HepG2 (cell line): ENCODE measurements at regions not wholly inside any gene's neighbourhood (a gene's known extent, or its start where the extent isn't known, plus 50 kb on each side); places are given as distances from the start of the nearest gene placed in this dataset.

Source experiments
- ASH2L ChIP-seq: fragments of 300-600, 200-600 bp; sonication (generic); IDR thresholded peaks from 2 replicates; pipeline ENCODE4 v1.7.0; 2017; ENCODE audit warnings: low read depth, mild to moderate bottlenecking, moderate library complexity, mixed read lengths, low read length; ENCODE audit not compliant: insufficient read length
- CBFB ChIP-seq: sonication (generic); formaldehyde crosslinking; IDR thresholded peaks from 2 replicates; pipeline ENCODE4 v1.4.0; 2020; ENCODE audit warnings: missing genetic modification reagents
- ERF ChIP-seq: IDR thresholded peaks from 2 replicates; pipeline ENCODE4 v1.6.1; 2018; ENCODE audit warnings: missing biosample characterization, missing genetic modification reagents
- FOXA3 ChIP-seq: IDR thresholded peaks from 2 replicates; pipeline ENCODE4 v1.6.1; 2016; ENCODE audit warnings: missing genetic modification reagents, missing compliant biosample characterization
- FOXO1 ChIP-seq: sonication (generic); formaldehyde crosslinking; IDR thresholded peaks from 2 replicates; pipeline ENCODE4 v1.4.0; 2020; ENCODE audit warnings: missing genetic modification reagents
- FOXP1 ChIP-seq, 2 experiments: fragments of 450-650 bp in 1 of 2; IDR thresholded peaks; 2 replicates each; pipeline ENCODE4 v1.6.1; 2017 to 2018; ENCODE audit warnings: antibody characterized with exemption in 1 of 2
- GZF1 ChIP-seq: sonication (generic); formaldehyde crosslinking; IDR thresholded peaks from 2 replicates; pipeline ENCODE4 v1.5.1; 2020; ENCODE audit warnings: mild to moderate bottlenecking, missing genetic modification reagents
- HMG20A ChIP-seq: IDR thresholded peaks from 2 replicates; pipeline ENCODE4 v1.6.1; 2016; ENCODE audit warnings: borderline replicate concordance
- KDM5A ChIP-seq: fragments of 200-600 bp; sonication (generic); IDR thresholded peaks from 2 replicates; pipeline ENCODE4 v1.7.0; 2018; ENCODE audit warnings: antibody characterized with exemption, mild to moderate bottlenecking, low read length, borderline replicate concordance
- KLF16 ChIP-seq, 2 experiments: sonication (generic) in 1 of 2; formaldehyde crosslinking in 1 of 2; IDR thresholded peaks; 2 replicates each; pipeline versions ENCODE4 v1.6.1 to v1.8.0; 2016 to 2023; ENCODE audit warnings: missing genetic modification reagents in 2 of 2, missing compliant biosample characterization in 1 of 2
- MXD4 ChIP-seq: IDR thresholded peaks from 2 replicates; pipeline ENCODE4 v1.6.1; 2016; ENCODE audit warnings: mild to moderate bottlenecking, missing biosample characterization, missing genetic modification reagents
- NCOA2 ChIP-seq: sonication (generic); formaldehyde crosslinking; IDR thresholded peaks from 2 replicates; pipeline ENCODE4 v1.8.0; 2022; ENCODE audit warnings: inconsistent platforms
- PCBP1 ChIP-seq: fragments of 200-400 bp; formaldehyde crosslinking; IDR thresholded peaks from 2 replicates; pipeline ENCODE4 v1.6.1; 2017; ENCODE audit warnings: mild to moderate bottlenecking, low read depth, low read length, borderline replicate concordance
- POGZ ChIP-seq: sonication (generic); formaldehyde crosslinking; IDR thresholded peaks from 2 replicates; pipeline ENCODE4 v1.4.0; 2020; ENCODE audit warnings: mild to moderate bottlenecking, missing genetic modification reagents
- RARA ChIP-seq: IDR thresholded peaks from 2 replicates; pipeline ENCODE4 v1.6.1; 2016; ENCODE audit warnings: missing genetic modification reagents, missing compliant biosample characterization
- SNAPC5 ChIP-seq: sonication (generic); formaldehyde crosslinking; IDR thresholded peaks from 2 replicates; pipeline ENCODE4 v1.8.1; 2023; ENCODE audit warnings: mild to moderate bottlenecking, missing genetic modification reagents, borderline replicate concordance
- SOX5 ChIP-seq: IDR thresholded peaks from 2 replicates; pipeline ENCODE4 v1.6.1; 2016; ENCODE audit warnings: borderline replicate concordance
- STAT5B ChIP-seq: sonication (generic); formaldehyde crosslinking; IDR thresholded peaks from 2 replicates; pipeline ENCODE4 v1.4.0; 2020; ENCODE audit warnings: missing genetic modification reagents
- TEAD3 ChIP-seq: optimal IDR thresholded peaks from 2 replicates; pipeline ENCODE3; 2016; ENCODE audit warnings: borderline replicate concordance
- ZBTB42 ChIP-seq: sonication (generic); formaldehyde crosslinking; IDR thresholded peaks from 2 replicates; pipeline ENCODE4 v1.5.0; 2020; ENCODE audit warnings: mild to moderate bottlenecking, missing genetic modification reagents
- ZNF12 ChIP-seq: sonication (generic); formaldehyde crosslinking; IDR thresholded peaks from 2 replicates; pipeline ENCODE4 v1.5.0; 2020; ENCODE audit warnings: missing genetic modification reagents
- ZNF605 ChIP-seq: sonication (generic); formaldehyde crosslinking; IDR thresholded peaks from 2 replicates; pipeline ENCODE4 v1.8.0; 2022; ENCODE audit warnings: mild to moderate bottlenecking, missing genetic modification reagents
- ZNF766 ChIP-seq: sonication (generic); formaldehyde crosslinking; IDR thresholded peaks from 2 replicates; pipeline ENCODE4 v1.5.0; 2020; ENCODE audit warnings: missing genetic modification reagents, borderline replicate concordance
- TF ChIP-seq, protein P1 (sequence below): sonication (generic); formaldehyde crosslinking; IDR thresholded peaks from 2 replicates; pipeline ENCODE4 v1.4.0; 2020; ENCODE audit warnings: mild to moderate bottlenecking, missing genetic modification reagents, borderline replicate concordance
- TF ChIP-seq, protein P2 (sequence below), 2 experiments: sonication (generic) in 1 of 2; formaldehyde crosslinking in 1 of 2; IDR thresholded peaks; 2 replicates each; pipeline versions ENCODE4 v1.5.1 to v1.6.1; 2011 to 2020; ENCODE audit warnings: borderline replicate concordance in 1 of 2, low read depth in 1 of 2, low read length in 1 of 2, mild to moderate bottlenecking in 1 of 2, missing genetic modification reagents in 1 of 2, moderate library complexity in 1 of 2

DNA sequence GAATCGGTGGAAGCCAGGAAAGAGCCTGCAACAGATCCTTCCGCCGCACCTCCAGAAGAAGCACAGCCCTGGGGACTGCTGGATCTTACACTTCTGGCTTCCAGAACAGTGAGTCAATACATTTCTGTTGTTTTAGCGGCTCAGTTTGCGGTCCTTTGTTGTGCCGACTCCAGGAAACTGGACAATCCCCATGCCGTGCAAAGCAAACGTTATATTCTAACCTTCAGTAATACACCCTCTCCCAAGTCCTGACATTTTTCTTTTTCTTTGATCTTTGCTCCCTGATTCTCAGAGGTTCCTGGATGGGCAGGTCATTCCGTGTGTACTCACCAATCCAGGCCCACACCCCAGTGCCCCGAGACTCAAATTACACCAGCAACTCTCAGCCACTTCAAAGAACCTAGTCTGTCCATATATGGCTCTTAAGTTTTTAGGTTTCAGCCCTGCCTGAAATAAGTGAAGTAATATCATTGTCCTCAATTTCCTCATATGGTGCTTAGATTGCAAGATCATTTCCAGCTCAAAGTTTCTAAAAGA is 387.1 kb upstream of the SGCG start (continued):
- TF ChIP-seq POGZ (CRISPR knock-in tag) = peak; percentile 53
- TF ChIP-seq, protein P1, sequence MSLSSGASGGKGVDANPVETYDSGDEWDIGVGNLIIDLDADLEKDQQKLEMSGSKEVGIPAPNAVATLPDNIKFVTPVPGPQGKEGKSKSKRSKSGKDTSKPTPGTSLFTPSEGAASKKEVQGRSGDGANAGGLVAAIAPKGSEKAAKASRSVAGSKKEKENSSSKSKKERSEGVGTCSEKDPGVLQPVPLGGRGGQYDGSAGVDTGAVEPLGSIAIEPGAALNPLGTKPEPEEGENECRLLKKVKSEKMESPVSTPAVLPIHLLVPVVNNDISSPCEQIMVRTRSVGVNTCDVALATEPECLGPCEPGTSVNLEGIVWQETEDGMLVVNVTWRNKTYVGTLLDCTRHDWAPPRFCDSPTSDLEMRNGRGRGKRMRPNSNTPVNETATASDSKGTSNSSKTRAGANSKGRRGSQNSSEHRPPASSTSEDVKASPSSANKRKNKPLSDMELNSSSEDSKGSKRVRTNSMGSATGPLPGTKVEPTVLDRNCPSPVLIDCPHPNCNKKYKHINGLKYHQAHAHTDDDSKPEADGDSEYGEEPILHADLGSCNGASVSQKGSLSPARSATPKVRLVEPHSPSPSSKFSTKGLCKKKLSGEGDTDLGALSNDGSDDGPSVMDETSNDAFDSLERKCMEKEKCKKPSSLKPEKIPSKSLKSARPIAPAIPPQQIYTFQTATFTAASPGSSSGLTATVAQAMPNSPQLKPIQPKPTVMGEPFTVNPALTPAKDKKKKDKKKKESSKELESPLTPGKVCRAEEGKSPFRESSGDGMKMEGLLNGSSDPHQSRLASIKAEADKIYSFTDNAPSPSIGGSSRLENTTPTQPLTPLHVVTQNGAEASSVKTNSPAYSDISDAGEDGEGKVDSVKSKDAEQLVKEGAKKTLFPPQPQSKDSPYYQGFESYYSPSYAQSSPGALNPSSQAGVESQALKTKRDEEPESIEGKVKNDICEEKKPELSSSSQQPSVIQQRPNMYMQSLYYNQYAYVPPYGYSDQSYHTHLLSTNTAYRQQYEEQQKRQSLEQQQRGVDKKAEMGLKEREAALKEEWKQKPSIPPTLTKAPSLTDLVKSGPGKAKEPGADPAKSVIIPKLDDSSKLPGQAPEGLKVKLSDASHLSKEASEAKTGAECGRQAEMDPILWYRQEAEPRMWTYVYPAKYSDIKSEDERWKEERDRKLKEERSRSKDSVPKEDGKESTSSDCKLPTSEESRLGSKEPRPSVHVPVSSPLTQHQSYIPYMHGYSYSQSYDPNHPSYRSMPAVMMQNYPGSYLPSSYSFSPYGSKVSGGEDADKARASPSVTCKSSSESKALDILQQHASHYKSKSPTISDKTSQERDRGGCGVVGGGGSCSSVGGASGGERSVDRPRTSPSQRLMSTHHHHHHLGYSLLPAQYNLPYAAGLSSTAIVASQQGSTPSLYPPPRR (CRISPR knock-in tag) = peak; percentile 41; the same call in 1 of the 2 replicates
- peak; percentile 71 for TF ChIP-seq RARA
- no peak for TF ChIP-seq MXD4
- peak; percentile 28; the same call in 1 of the 2 replicates for TF ChIP-seq ERF (CRISPR knock-in tag)
- TF ChIP-seq FOXO1 (CRISPR knock-in tag) = peak; percentile 54; the same call in 1 of the 2 replicates
- 0 out of 4 replicates have a peak, but pooled peaks of 1 of the 2 experiments have one; percentile 18 for TF ChIP-seq KLF16 (CRISPR knock-in tag; IDR thresholded peaks at IDR 0.05)
- TF ChIP-seq SNAPC5 (CRISPR knock-in tag) = no peak
- TF ChIP-seq GZF1 (CRISPR knock-in tag) = no peak
- peak; percentile 78; the same call in 1 of the 2 replicates for TF ChIP-seq FOXA3 (CRISPR knock-in tag)
- TF ChIP-seq ZNF766 (CRISPR knock-in tag) = no peak
- TF ChIP-seq CBFB (CRISPR knock-in tag) = no peak
- peak; percentile 9 for TF ChIP-seq TEAD3 (CRISPR knock-in tag)
- TF ChIP-seq FOXP1 (IDR thresholded peaks at IDR 0.05) = no peak
- peak; percentile 68; the same call in 1 of the 2 replicates for TF ChIP-seq FOXP1 (CRISPR knock-in tag; IDR thresholded peaks at IDR 0.05)
- no peak for TF ChIP-seq PCBP1
- TF ChIP-seq ZNF605 = no peak
- peak; percentile 87; the same call in 1 of the 2 replicates for TF ChIP-seq HMG20A (CRISPR knock-in tag)
- peak; percentile 88 for TF ChIP-seq SOX5 (CRISPR knock-in tag)
- no peak for TF ChIP-seq ZBTB42
- no peak for TF ChIP-seq STAT5B (CRISPR knock-in tag)
- TF ChIP-seq KDM5A = no peak
- peak; percentile 60 for TF ChIP-seq ZNF12 (CRISPR knock-in tag)
- TF ChIP-seq NCOA2 (CRISPR knock-in tag) = peak; percentile 85
- TF ChIP-seq, protein P2, sequence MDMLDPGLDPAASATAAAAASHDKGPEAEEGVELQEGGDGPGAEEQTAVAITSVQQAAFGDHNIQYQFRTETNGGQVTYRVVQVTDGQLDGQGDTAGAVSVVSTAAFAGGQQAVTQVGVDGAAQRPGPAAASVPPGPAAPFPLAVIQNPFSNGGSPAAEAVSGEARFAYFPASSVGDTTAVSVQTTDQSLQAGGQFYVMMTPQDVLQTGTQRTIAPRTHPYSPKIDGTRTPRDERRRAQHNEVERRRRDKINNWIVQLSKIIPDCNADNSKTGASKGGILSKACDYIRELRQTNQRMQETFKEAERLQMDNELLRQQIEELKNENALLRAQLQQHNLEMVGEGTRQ (IDR thresholded peaks at IDR 0.05; ENCODE audit: low read depth, low read length) = no peak
- TF ChIP-seq, protein P2 (CRISPR knock-in tag; IDR thresholded peaks at IDR 0.05; ENCODE audit: borderline replicate concordance) = peak; percentile 36; the same call in 1 of the 2 replicates
- peak; percentile 42 for TF ChIP-seq ASH2L
